IMR-90 (cell line): ENCODE measurements at regions not wholly inside any gene's neighbourhood (a gene's known extent, or its start where the extent isn't known, plus 50 kb on each side); places are given as distances from the start of the nearest gene placed in this dataset.

Source experiments
- ATAC-seq: fragments of 200-7000 bp; cut with Tn5 transposase; 2 replicates; pipeline ENCODE4 v1.9.1; 2020; ENCODE audit warnings: low read depth, mild to moderate bottlenecking, moderate library complexity
- BruUV-seq: library from RNA; stranded (reverse); fragments of 400-500 nt; replicated peaks from 2 replicates; lab custom pipeline; 2021; lab: Mats Ljungman, UMichigan
- CTCF ChIA-PET: fragments of 300-600 bp; formaldehyde crosslinking; extraction: SDS; loops from one replicate; lab custom pipeline; 2021; ENCODE audit warnings: antibody characterized with exemption; lab: Yijun Ruan, JAX
- POLR2A ChIA-PET: fragments of 300-600 bp; sonication (Branson Sonifier 250); formaldehyde crosslinking; loops from one replicate; lab custom pipeline; 2022; ENCODE audit warnings: antibody characterized with exemption; ENCODE audit not compliant: unreplicated experiment; lab: Charles Lee
- DNase-seq: peaks from one replicate; pipeline ENCODE4 v3.0.0; 2013
- H2AFZ ChIP-seq: replicated peaks from 2 replicates; pipeline ENCODE3; 2013; ENCODE audit warnings: low read length, mild to moderate bottlenecking; ENCODE audit not compliant: poor library complexity
- H2AK5ac ChIP-seq: 2 replicates; pipeline ENCODE4 v1.6.1; 2013; ENCODE audit warnings: low read depth, low read length, inconsistent platforms
- H2AK9ac ChIP-seq: replicated peaks from 2 replicates; pipeline ENCODE3; 2013; ENCODE audit warnings: mild to moderate bottlenecking, low read depth, low read length, moderate library complexity; ENCODE audit not compliant: poor library complexity
- H2BK120ac ChIP-seq: 2 replicates; pipeline ENCODE4 v1.6.1; 2013; ENCODE audit warnings: low read depth, low read length, inconsistent platforms
- H2BK15ac ChIP-seq: 3 replicates; pipeline ENCODE4 v1.6.1; 2013; ENCODE audit warnings: low read depth, low read length, inconsistent platforms
- H2BK20ac ChIP-seq: 2 replicates; pipeline ENCODE4 v1.6.1; 2013; ENCODE audit warnings: low read depth, mild to moderate bottlenecking, inconsistent platforms, low read length, moderate library complexity
- H2BK5ac ChIP-seq: 2 replicates; pipeline ENCODE4 v1.6.1; 2013; ENCODE audit warnings: mild to moderate bottlenecking, low read depth, low read length, inconsistent platforms; ENCODE audit not compliant: poor library complexity, severe bottlenecking
- H3K14ac ChIP-seq: replicated peaks from 2 replicates; pipeline ENCODE4 v1.6.1; 2013; ENCODE audit warnings: low read depth, low read length, inconsistent platforms
- H3K18ac ChIP-seq: 2 replicates; pipeline ENCODE4 v1.6.1; 2013; ENCODE audit warnings: low read depth, low read length, control low read depth
- H3K23ac ChIP-seq: 2 replicates; pipeline ENCODE4 v1.6.1; 2013; ENCODE audit warnings: low read depth, low read length, inconsistent platforms
- H3K27ac ChIP-seq: 2 replicates; pipeline ENCODE4 v1.5.1; 2013; ENCODE audit warnings: mild to moderate bottlenecking, control low read depth, low read length; ENCODE audit not compliant: insufficient read depth
- H3K27me3 ChIP-seq: 2 replicates; pipeline ENCODE4 v1.6.1; 2013; ENCODE audit warnings: low read length; ENCODE audit not compliant: control insufficient read depth, insufficient read depth
- H3K36me3 ChIP-seq: 2 replicates; pipeline ENCODE4 v1.6.1; 2013; ENCODE audit warnings: low read length, mixed read lengths; ENCODE audit not compliant: control insufficient read depth, insufficient read depth
- H3K4ac ChIP-seq: 2 replicates; pipeline ENCODE4 v1.6.1; 2013; ENCODE audit warnings: low read depth, low read length, inconsistent platforms
- H3K4me1 ChIP-seq: 2 replicates; pipeline ENCODE4 v1.6.1; 2013; ENCODE audit warnings: low read length, mixed read lengths; ENCODE audit not compliant: control insufficient read depth, insufficient read depth
- H3K4me2 ChIP-seq: 2 replicates; pipeline ENCODE4 v1.6.1; 2013; ENCODE audit warnings: low read depth, mild to moderate bottlenecking, control low read depth, low read length, moderate library complexity
- H3K4me3 ChIP-seq: 2 replicates; pipeline ENCODE4 v1.5.1; 2013; ENCODE audit warnings: low read depth, mild to moderate bottlenecking, control low read depth, low read length, moderate library complexity; ENCODE audit not compliant: insufficient read depth
- H3K56ac ChIP-seq: 2 replicates; pipeline ENCODE4 v1.6.1; 2013; ENCODE audit warnings: low read length, inconsistent platforms; ENCODE audit not compliant: insufficient read depth; ENCODE audit errors: extremely low read depth
- H3K79me1 ChIP-seq, 2 experiments: 2 replicates each; pipeline ENCODE4 v1.6.1; 2013; ENCODE audit warnings: low read length in 2 of 2, inconsistent platforms in 1 of 2, low read depth in 1 of 2
- H3K9ac ChIP-seq: 2 replicates; pipeline ENCODE4 v1.6.1; 2013; ENCODE audit warnings: low read depth, low read length, control low read depth
- H3K9me1 ChIP-seq: 2 replicates; pipeline ENCODE4 v1.6.1; 2013; ENCODE audit warnings: low read length, inconsistent platforms; ENCODE audit not compliant: insufficient read depth
- H3K9me3 ChIP-seq: 2 replicates; pipeline ENCODE4 v1.6.1; 2013; ENCODE audit warnings: low read length; ENCODE audit not compliant: control insufficient read depth, insufficient read depth
- H4K20me1 ChIP-seq: 2 replicates; pipeline ENCODE4 v1.6.1; 2013; ENCODE audit warnings: low read length, inconsistent platforms; ENCODE audit not compliant: insufficient read depth
- H4K5ac ChIP-seq: 2 replicates; pipeline ENCODE4 v1.6.1; 2013; ENCODE audit warnings: mild to moderate bottlenecking, low read depth, low read length, control low read depth
- H4K8ac ChIP-seq, 2 experiments: 2 replicates each; pipeline ENCODE4 v1.6.1; 2013; ENCODE audit warnings: low read depth in 2 of 2, low read length in 2 of 2, control low read depth in 1 of 2, inconsistent platforms in 1 of 2
- H4K91ac ChIP-seq: 2 replicates; pipeline ENCODE4 v1.6.1; 2013; ENCODE audit warnings: low read depth, low read length, inconsistent platforms; ENCODE audit not compliant: insufficient read depth
- CEBPB ChIP-seq: IDR thresholded peaks from 2 replicates; pipeline ENCODE4 v1.6.1; 2012; ENCODE audit warnings: low read depth, low read length, improper control_type of control experiment
- CHD1 ChIP-seq: IDR thresholded peaks from 2 replicates; pipeline ENCODE4 v1.6.1; 2012; ENCODE audit warnings: low read depth, low read length, improper control_type of control experiment
- CTCF ChIP-seq: conservative IDR thresholded peaks from 2 replicates; pipeline ENCODE4 v1.5.1; 2012; ENCODE audit warnings: mild to moderate bottlenecking, low read depth, low read length, improper control_type of control experiment
- FOS ChIP-seq: fragments of 150-350 bp; IDR thresholded peaks from 2 replicates; pipeline ENCODE4 v1.6.1; 2016; ENCODE audit warnings: low read depth, low read length
- MAFK ChIP-seq: IDR thresholded peaks from 2 replicates; pipeline ENCODE4 v1.6.1; 2012; ENCODE audit warnings: low read depth, low read length, improper control_type of control experiment
- MXI1 ChIP-seq: IDR thresholded peaks from 2 replicates; pipeline ENCODE4 v1.6.1; 2012; ENCODE audit warnings: low read depth, mild to moderate bottlenecking, low read length, moderate library complexity, borderline replicate concordance
- NFE2L2 ChIP-seq: fragments of 150-350 bp; IDR thresholded peaks from 2 replicates; pipeline ENCODE4 v1.6.1; 2016; ENCODE audit warnings: low read depth, mild to moderate bottlenecking, low read length
- POLR2A ChIP-seq: IDR thresholded peaks from 2 replicates; pipeline ENCODE4 v1.6.1; 2012; ENCODE audit warnings: mild to moderate bottlenecking, low read depth, low read length
- RAD21 ChIP-seq: IDR thresholded peaks from 2 replicates; pipeline ENCODE4 v1.6.1; 2012; ENCODE audit warnings: low read length, improper control_type of control experiment
- RFX5 ChIP-seq: IDR thresholded peaks from 2 replicates; pipeline ENCODE4 v1.8.0; 2012; ENCODE audit warnings: low read depth, mild to moderate bottlenecking, low read length, moderate library complexity
- SMC3 ChIP-seq: fragments of 150-350 bp; IDR thresholded peaks from 2 replicates; pipeline ENCODE4 v1.6.1; 2016; ENCODE audit warnings: low read depth, mild to moderate bottlenecking, antibody characterized with exemption, low read length, moderate library complexity
- WGBS, 2 experiments: methylation state at CpG; one replicate each; pipeline versions ENCODE4 v1.1.5 to v1.1.7; 2013; ENCODE audit warnings: missing lambda C conversion rate in 2 of 2; ENCODE audit not compliant: insufficient read length in 1 of 2; ENCODE audit errors: extremely low coverage in 2 of 2; 5-methylcytosine and 5-hydroxymethylcytosine counted together
- dilution Hi-C: fragments of 300-500 bp; cut with HindIII; formaldehyde crosslinking; loops from one replicate; pipeline ENCODE4 v1.14.3; 2018; ENCODE audit warnings: low sequenced_read_pairs; ENCODE audit not compliant: unreplicated experiment
- in situ Hi-C: fragments of 300-500 bp; cut with MboI; formaldehyde crosslinking; loops from 3 replicates; pipeline ENCODE4 v1.14.3; 2019; ENCODE audit warnings: low sequenced_read_pairs, inconsistent platforms, mixed read lengths
- intact Hi-C: fragments of 100-400 bp; cut with micrococcal nuclease; formaldehyde crosslinking; loops from 2 replicates; pipeline ENCODE4 v1.10.0; 2022
- TF ChIP-seq, protein P1 (sequence below): fragments of 150-350 bp; IDR thresholded peaks from 2 replicates; pipeline ENCODE4 v1.6.1; 2016; ENCODE audit warnings: low read depth, mild to moderate bottlenecking, low read length, moderate library complexity, borderline replicate concordance
- TF ChIP-seq, protein P2 (sequence below): fragments of 150-350 bp; IDR thresholded peaks from 2 replicates; pipeline ENCODE4 v1.6.1; 2017; ENCODE audit warnings: mild to moderate bottlenecking, antibody characterized with exemption, low read length, low read depth

DNA sequence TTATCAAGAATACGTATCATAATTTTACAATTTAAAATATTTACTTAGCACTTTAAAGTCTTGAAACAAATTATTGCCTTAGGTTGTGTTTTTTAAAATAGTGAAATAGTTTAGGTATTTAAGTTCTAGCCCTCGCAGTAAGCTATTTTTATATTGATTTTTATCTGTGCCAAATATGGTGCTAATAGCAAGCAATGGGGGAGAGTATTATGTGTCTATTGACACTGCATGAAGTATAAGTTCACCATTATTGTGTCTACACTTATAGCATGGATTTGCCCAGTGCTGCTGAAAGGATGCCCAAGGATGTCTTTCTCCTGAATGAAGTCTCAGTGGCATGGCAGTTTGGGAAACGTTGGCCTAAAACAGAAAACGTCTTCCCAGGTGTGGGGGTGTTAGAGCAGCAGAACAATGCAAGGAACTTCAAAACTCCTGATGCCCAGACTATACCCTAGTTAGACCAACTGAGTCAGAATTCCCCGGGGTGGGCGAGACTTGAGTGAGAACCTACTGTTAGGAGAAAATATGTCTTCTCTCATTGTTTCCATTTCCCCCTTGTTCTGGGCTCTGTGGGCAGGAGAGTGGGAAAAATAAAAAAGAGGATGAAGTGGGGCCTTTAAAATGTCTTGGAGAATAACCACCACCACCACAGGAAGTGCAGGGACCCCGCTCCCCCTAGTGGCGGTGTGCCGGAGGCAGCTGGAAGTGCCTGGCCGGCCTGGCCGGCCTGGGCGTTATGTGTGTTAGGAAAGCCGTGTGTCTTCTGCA is 104.2 kb upstream of the SLC7A14 start:
- POLR2A ChIA-PET: interaction anchor here (0.7 kb wide), 1 partner anchor 112 kb away, joined by 3 read pairs; no protein-coding TSS in a partner anchor
- dilution Hi-C loops (no loop called here), intact Hi-C loops (loop anchor here (1.0 to 2.0 kb wide), 3 partner anchors 119 to 275 kb away; no protein-coding TSS in a partner anchor), in situ Hi-C loops (loop anchor here (10.0 kb wide), 1 partner anchor 265 kb away; no protein-coding TSS in a partner anchor)
- H3K9me1 ChIP-seq: peaks cover 11% of the 10 kb centered on the region
- peaks cover 14% of the 10 kb centered on the region for H3K4me1 ChIP-seq
- no TSS peak for BruUV-seq
- peak overlapping the region; percentile 89; the same call in 1 of the 2 replicates for H3K23ac ChIP-seq
- peak overlapping the region; percentile 96 for H2AK5ac ChIP-seq
- H3K14ac ChIP-seq: peak overlapping the region; percentile 98
- H3K27me3 ChIP-seq: no peaks in the 10 kb centered on the region
- H3K9ac ChIP-seq: no peak overlapping the region
- ATAC-seq (peak; percentile 57), DNase-seq (peak; percentile 52)
- peak overlapping the region; percentile 85 for H2AK9ac ChIP-seq
- H3K4me2 ChIP-seq: no peak overlapping the region
- peak overlapping the region; percentile 99 for H2BK120ac ChIP-seq
- H3K9me3 ChIP-seq: no peaks in the 10 kb centered on the region
- H3K79me1 ChIP-seq: no peaks in the 10 kb centered on the region
- peak overlapping the region; percentile 99 for H3K4ac ChIP-seq
- H4K91ac ChIP-seq: peak overlapping the region; percentile 99
- H4K20me1 ChIP-seq: no peaks in the 10 kb centered on the region
- peak overlapping the region; percentile 68 for H2AFZ ChIP-seq
- H3K56ac ChIP-seq: peak overlapping the region; percentile 89
- H4K5ac ChIP-seq: peak overlapping the region; percentile 99
- H3K27ac ChIP-seq: peak overlapping the region; percentile 85
- H2BK20ac ChIP-seq: peak overlapping the region; percentile 99
- no peak overlapping the region for H3K4me3 ChIP-seq
- TF ChIP-seq FOS: no peak
- TF ChIP-seq RAD21: peak; percentile 72
- no peak for TF ChIP-seq CHD1
- TF ChIP-seq SMC3: peak; percentile 64
- TF ChIP-seq POLR2A: no peak
- TF ChIP-seq CEBPB: no peak
- TF ChIP-seq NFE2L2: no peak
- no peak for TF ChIP-seq MAFK
- no peak for TF ChIP-seq RFX5
- no peak for TF ChIP-seq MXI1
- TF ChIP-seq CTCF: peak; percentile 65
- TF ChIP-seq, protein P1, sequence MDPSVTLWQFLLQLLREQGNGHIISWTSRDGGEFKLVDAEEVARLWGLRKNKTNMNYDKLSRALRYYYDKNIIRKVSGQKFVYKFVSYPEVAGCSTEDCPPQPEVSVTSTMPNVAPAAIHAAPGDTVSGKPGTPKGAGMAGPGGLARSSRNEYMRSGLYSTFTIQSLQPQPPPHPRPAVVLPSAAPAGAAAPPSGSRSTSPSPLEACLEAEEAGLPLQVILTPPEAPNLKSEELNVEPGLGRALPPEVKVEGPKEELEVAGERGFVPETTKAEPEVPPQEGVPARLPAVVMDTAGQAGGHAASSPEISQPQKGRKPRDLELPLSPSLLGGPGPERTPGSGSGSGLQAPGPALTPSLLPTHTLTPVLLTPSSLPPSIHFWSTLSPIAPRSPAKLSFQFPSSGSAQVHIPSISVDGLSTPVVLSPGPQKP: no peak
- TF ChIP-seq, protein P2, sequence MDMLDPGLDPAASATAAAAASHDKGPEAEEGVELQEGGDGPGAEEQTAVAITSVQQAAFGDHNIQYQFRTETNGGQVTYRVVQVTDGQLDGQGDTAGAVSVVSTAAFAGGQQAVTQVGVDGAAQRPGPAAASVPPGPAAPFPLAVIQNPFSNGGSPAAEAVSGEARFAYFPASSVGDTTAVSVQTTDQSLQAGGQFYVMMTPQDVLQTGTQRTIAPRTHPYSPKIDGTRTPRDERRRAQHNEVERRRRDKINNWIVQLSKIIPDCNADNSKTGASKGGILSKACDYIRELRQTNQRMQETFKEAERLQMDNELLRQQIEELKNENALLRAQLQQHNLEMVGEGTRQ: no peak
- H4K8ac ChIP-seq: peak overlapping the region; percentile 97 to 98
- WGBS, 2 experiments: no CpG with 5 or more reads among the region's 13 CpGs
- CTCF ChIA-PET: interaction anchor here (0.8 to 1.3 kb wide), 5 partner anchors 13 to 122 kb away, joined by 3 to 4 read pairs (median 3); no protein-coding TSS in a partner anchor
- H3K36me3 ChIP-seq: no peaks in the 10 kb centered on the region
- H2BK15ac ChIP-seq: peak overlapping the region; percentile 97
- H2BK5ac ChIP-seq: peak overlapping the region; percentile 94
- H3K18ac ChIP-seq: peak overlapping the region; percentile 88
